ENCODE measurements at regions not wholly inside any gene's neighbourhood (a gene's known extent, or its start where the extent isn't known, plus 50 kb on each side); places are given as distances from the start of the nearest gene placed in this dataset.

DNA sequence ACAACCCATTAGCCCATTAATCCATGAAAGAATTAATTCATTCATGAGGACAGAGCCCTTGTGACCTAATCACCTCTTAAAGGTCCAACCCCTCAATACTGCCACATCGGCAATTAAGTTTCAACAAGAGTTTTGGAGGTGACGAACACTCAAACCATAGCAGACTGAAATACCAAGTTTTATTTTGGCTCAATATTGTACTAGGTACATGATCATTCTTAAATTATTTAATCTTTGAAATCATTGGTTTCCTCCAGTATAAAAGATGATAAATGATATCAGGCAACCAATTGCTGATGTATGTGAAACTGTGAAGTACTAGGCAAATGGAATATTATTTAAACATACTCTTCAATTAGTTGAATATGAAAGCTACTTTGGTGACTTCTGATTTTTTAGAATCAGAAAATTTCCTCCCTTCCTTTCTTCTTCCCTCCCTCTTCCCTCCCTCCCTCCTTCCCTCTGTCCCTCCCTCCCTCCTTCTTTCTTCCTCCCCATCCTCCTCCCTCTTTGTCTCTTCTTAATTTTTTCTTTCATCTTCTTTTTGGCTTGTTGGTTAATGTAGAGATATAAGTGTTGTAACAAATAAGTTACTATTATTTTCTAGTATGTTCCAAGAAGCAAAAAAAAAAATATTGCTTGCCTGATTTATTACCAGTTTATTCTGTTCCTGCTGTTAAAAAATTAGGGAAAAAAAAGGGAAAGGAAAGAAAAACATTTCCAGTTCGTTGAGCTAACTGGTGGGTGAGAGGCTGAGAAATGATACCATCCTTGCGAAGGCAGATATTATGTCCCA lies 233.9 kb upstream of the ZNF217 start:
- no peaks in the 10 kb centered on the region for H4K20me1 ChIP-seq (ENCODE audit: low read depth, low read length)
- peak overlapping the region; percentile 48 for H3K9ac ChIP-seq (ENCODE audit: low read length)
- H3K9me3 ChIP-seq (ENCODE audit: insufficient read depth, low read length) = no peaks in the 10 kb centered on the region
- no peaks in the 10 kb centered on the region for H3K9me2 ChIP-seq (replicated peaks; ENCODE audit: insufficient read depth, low read length)
- H3K4me2 ChIP-seq (ENCODE audit: low read depth, low read length, poor library complexity, severe bottlenecking) = peak overlapping the region; percentile 65
- H3K27me3 ChIP-seq (ENCODE audit: low read length) = no peaks in the 10 kb centered on the region
- H3K36me3 ChIP-seq (ENCODE audit: low read length) = no peaks in the 10 kb centered on the region
- H3F3A ChIP-seq (ENCODE audit: insufficient read depth) = peaks cover 17% of the 10 kb centered on the region; the same call in 1 of the 2 replicates
- TF ChIP-seq EZH2phosphoT487 (conservative IDR thresholded peaks at IDR 0.05; ENCODE audit: low read length) = no peak
- TF ChIP-seq, protein P1, sequence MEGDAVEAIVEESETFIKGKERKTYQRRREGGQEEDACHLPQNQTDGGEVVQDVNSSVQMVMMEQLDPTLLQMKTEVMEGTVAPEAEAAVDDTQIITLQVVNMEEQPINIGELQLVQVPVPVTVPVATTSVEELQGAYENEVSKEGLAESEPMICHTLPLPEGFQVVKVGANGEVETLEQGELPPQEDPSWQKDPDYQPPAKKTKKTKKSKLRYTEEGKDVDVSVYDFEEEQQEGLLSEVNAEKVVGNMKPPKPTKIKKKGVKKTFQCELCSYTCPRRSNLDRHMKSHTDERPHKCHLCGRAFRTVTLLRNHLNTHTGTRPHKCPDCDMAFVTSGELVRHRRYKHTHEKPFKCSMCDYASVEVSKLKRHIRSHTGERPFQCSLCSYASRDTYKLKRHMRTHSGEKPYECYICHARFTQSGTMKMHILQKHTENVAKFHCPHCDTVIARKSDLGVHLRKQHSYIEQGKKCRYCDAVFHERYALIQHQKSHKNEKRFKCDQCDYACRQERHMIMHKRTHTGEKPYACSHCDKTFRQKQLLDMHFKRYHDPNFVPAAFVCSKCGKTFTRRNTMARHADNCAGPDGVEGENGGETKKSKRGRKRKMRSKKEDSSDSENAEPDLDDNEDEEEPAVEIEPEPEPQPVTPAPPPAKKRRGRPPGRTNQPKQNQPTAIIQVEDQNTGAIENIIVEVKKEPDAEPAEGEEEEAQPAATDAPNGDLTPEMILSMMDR (IDR thresholded peaks at IDR 0.05; ENCODE audit: insufficient read depth, low read length, poor library complexity, severe bottlenecking) = no peak
- peak overlapping the region; percentile 91 for H3K27ac ChIP-seq (ENCODE audit: low read depth, low read length)
- H3K4me3 ChIP-seq (ENCODE audit: insufficient read depth, low read length, poor library complexity, severe bottlenecking) = no peak overlapping the region
- H3K79me2 ChIP-seq (ENCODE audit: insufficient read depth, low read length) = no peaks in the 10 kb centered on the region
- peak overlapping the region; percentile 49 for H2AFZ ChIP-seq (ENCODE audit: low read depth, low read length, severe bottlenecking)

DNA sequence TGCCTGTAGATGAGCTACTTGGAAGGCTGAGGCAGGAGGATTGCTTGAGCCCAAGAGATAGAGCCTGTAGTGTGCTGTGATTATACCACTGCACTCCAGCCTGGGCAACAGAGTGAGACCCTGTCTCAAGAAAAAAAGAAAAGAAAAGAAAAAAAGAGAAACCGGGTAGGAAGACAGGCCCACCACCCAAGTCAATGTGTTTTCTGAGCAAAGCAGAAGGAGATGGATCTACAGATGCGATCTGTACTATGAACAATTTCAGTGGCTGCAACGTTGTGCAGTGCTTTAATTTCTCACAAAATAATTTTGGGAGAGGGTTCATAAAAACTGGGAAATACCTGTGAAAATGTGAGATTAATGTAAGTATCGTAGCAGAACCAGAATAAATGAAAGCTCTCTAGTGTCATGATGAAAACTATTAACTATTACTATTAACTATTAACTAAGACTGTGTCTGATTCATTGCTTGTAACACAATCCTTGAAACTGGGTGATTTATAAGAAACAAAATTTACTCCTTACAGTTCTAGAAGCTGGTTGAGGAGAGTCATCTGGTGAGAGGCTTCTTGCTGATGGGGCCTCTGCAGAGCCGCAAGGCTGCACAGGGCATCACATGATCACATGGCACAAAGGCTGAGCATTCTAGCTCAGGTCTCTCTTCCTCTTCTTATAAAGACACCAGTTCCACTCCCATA lies 233.1 kb upstream of the ZNF217 start:
- TF ChIP-seq, protein P1 (IDR thresholded peaks at IDR 0.05; ENCODE audit: insufficient read depth, low read length, poor library complexity, severe bottlenecking) = no peak
- no peak for TF ChIP-seq EZH2phosphoT487 (conservative IDR thresholded peaks at IDR 0.05; ENCODE audit: low read length)
- no peaks in the 10 kb centered on the region for H3K9me2 ChIP-seq (replicated peaks; ENCODE audit: insufficient read depth, low read length)
- H3K9ac ChIP-seq (ENCODE audit: low read length) = peak overlapping the region; percentile 8; the same call in 1 of the 2 replicates
- no peaks in the 10 kb centered on the region for H3K36me3 ChIP-seq (ENCODE audit: low read length)
- H3K9me3 ChIP-seq (ENCODE audit: insufficient read depth, low read length) = no peaks in the 10 kb centered on the region
- no peak overlapping the region for H3K4me3 ChIP-seq (ENCODE audit: insufficient read depth, low read length, poor library complexity, severe bottlenecking)
- H3K27me3 ChIP-seq (ENCODE audit: low read length) = no peaks in the 10 kb centered on the region
- no peak overlapping the region for H2AFZ ChIP-seq (ENCODE audit: low read depth, low read length, severe bottlenecking)
- no peaks in the 10 kb centered on the region for H3K79me2 ChIP-seq (ENCODE audit: insufficient read depth, low read length)
- peak overlapping the region; percentile 65 for H3K4me2 ChIP-seq (ENCODE audit: low read depth, low read length, poor library complexity, severe bottlenecking)
- H3K27ac ChIP-seq (ENCODE audit: low read depth, low read length) = peak overlapping the region; percentile 91
- H3F3A ChIP-seq (ENCODE audit: insufficient read depth) = peaks cover 17% of the 10 kb centered on the region; the same call in 1 of the 2 replicates
- H4K20me1 ChIP-seq (ENCODE audit: low read depth, low read length) = no peaks in the 10 kb centered on the region

GRCh38 chr20:53826090-53826489 lies 232.5 kb upstream of the ZNF217 start:
- no peaks in the 10 kb centered on the region for H3K36me3 ChIP-seq (ENCODE audit: low read length)
- H2AFZ ChIP-seq (ENCODE audit: low read depth, low read length, severe bottlenecking) = no peak overlapping the region
- no peaks in the 10 kb centered on the region for H3K79me2 ChIP-seq (ENCODE audit: insufficient read depth, low read length)
- H3F3A ChIP-seq (ENCODE audit: insufficient read depth) = peaks cover 17% of the 10 kb centered on the region; the same call in 1 of the 2 replicates
- peak overlapping the region; percentile 65 for H3K4me2 ChIP-seq (ENCODE audit: low read depth, low read length, poor library complexity, severe bottlenecking)
- TF ChIP-seq EZH2phosphoT487 (conservative IDR thresholded peaks at IDR 0.05; ENCODE audit: low read length) = no peak
- no peak overlapping the region for H3K4me3 ChIP-seq (ENCODE audit: insufficient read depth, low read length, poor library complexity, severe bottlenecking)
- H3K9me2 ChIP-seq (replicated peaks; ENCODE audit: insufficient read depth, low read length) = no peaks in the 10 kb centered on the region
- no peak overlapping the region for H3K9ac ChIP-seq (ENCODE audit: low read length)
- H3K9me3 ChIP-seq (ENCODE audit: insufficient read depth, low read length) = no peaks in the 10 kb centered on the region
- no peaks in the 10 kb centered on the region for H4K20me1 ChIP-seq (ENCODE audit: low read depth, low read length)
- no peak overlapping the region for H3K27ac ChIP-seq (ENCODE audit: low read depth, low read length)
- no peaks in the 10 kb centered on the region for H3K27me3 ChIP-seq (ENCODE audit: low read length)

Measured in SU-DHL-6 (cell line).